ENCODE measurements at regions not wholly inside any gene's neighbourhood (a gene's known extent, or its start where the extent isn't known, plus 50 kb on each side); places are given as distances from the start of the nearest gene placed in this dataset.
A peak's percentile ranks its signal among the peaks of the same experiment; 100 is the strongest.

DNA sequence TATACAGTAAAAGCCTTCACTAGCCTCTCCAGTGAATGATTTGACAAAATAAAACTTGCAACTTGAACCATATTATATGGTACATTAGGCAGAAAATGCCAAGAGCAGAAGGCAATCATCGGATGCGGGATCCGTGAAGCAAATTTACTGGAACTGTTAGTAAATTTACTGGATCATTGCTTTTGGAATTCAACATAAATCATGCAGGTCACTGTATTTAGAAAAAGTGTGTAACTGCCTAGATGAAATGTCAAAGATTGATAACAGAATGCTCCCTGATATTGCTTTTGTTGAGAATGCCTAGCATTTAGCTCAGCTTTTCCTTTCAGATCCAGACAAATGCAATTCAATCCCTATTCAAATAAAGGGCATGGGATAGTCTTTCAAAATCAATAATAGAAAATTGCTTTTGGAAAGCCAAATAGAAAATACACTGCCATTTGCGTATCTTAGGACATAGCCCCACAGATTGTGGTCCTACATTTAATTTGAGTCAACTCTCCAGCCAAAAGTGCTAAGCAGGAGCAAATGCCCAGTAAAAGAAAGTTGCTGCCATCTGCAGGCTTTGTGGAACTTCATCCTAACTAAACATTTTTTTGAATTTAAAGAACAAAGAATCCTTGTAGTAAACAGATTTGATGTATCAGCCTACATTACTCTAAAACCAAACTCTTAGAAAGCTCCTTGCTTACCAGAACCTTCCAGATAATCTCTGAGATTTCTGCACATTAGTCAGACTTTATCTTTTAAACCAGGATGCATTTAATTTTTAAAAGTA is 109.5 kb upstream of the HSF2 start:
- in situ Hi-C loops (cut with HindIII; ENCODE audit: low sequenced_read_pairs), result no loop called here
- peak; percentile 56 for DNase-seq (ENCODE audit: low spot score)

GRCh38 chr6:122297010-122297409 is 102.4 kb upstream of the HSF2 start:
- in situ Hi-C loops (cut with HindIII; ENCODE audit: low sequenced_read_pairs), result no loop called here
- no peak for DNase-seq (ENCODE audit: low spot score)

DNA sequence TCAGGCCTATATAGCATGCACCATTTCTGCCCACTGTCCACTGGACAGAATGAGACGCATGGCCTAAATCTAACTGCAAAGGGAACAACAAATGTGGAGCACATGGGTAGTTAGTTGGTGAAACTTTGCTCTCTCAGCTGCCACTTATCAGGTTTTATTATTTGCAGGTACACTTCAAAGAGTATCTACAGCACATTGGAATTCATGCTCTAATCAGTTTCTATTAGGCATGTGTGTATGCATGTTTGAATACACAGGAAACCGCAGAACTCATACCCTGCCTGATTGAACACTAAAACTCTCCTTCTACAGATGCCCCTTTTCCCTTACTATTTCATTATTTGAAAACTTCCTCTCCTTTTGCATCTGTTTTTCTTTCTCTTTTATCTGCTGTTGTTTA is 97.4 kb upstream of the HSF2 start:
- DNase-seq (ENCODE audit: low spot score), result no peak
- in situ Hi-C loops (cut with HindIII; ENCODE audit: low sequenced_read_pairs), result no loop called here

- in situ Hi-C loops (cut with HindIII; ENCODE audit: low sequenced_read_pairs), result no loop called here
- no peak for DNase-seq (ENCODE audit: low spot score)
Observed at GRCh38 chr6:122307577-122307976, 91.9 kb upstream of the HSF2 start.

DNA sequence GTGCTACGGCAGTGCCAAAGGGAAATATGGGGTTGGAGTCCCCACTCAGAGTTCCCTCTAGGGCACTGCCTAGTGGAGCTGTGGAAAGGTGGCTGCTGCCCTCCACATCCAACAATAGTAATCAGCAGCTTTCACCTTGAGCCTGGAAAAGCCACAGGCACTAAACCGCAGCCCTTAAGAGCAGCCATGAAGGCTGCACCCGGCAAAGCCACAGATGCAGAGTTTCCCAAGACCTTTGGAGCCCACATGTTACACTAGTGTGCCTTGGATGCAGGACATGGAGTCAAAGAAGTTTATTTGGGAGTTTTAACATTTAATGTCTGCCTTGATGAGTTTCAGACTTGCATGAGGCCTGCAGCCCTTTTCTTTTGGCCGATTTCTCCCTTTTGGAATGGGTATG is 91.4 kb upstream of the HSF2 start:
- in situ Hi-C loops (cut with HindIII; ENCODE audit: low sequenced_read_pairs), result no loop called here
- no peak for DNase-seq (ENCODE audit: low spot score)

GRCh38 chr6:122315842-122316241 is 83.6 kb upstream of the HSF2 start:
- in situ Hi-C loops (cut with HindIII; ENCODE audit: low sequenced_read_pairs), result no loop called here
- no peak for DNase-seq (ENCODE audit: low spot score)

- in situ Hi-C loops (cut with HindIII; ENCODE audit: low sequenced_read_pairs), result no loop called here
- DNase-seq (ENCODE audit: low spot score), result no peak
Observed at GRCh38 chr6:122322824-122323223, 76.6 kb upstream of the HSF2 start.

DNA sequence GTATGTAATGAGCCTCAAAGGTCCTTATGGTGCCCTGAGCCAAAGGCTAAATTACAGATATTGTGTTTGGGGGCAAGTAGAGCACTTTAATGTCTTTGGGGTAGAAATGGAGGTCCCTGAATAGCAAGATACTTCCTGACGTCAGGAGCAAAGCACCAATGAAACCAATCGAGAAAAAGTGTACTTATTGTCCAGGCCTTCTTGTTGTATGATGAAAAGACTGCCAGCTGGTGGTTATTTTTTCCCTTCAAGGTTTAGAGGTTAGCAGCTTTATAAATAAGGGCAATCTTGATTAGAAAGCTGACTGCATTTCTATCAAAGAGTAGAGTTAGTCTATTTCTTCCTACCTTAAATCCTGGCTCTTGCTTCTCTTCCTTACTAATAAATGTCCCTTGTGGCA is 76.1 kb upstream of the HSF2 start:
- in situ Hi-C loops (cut with HindIII; ENCODE audit: low sequenced_read_pairs), result no loop called here
- no peak for DNase-seq (ENCODE audit: low spot score)

DNA sequence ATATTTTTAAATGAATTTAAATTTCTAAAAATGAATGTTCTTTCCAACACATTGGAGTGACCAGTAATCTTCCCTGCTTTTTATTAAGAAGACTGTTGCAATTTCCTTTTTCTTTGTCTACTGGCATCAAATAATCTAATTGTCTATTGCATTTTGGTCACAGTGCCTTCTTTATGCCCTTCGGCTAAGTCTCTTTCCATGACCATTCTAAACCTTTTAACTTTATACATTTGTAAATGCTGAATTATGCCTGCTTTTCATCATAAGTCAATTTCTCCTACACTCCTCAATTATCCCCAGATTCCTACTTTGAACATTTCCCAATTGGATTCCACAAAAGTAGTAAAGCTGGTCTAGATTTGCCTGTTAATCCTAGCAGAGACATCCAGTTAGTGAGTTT is 69.1 kb upstream of the HSF2 start:
- DNase-seq (ENCODE audit: low spot score), result no peak
- in situ Hi-C loops (cut with HindIII; ENCODE audit: low sequenced_read_pairs), result no loop called here

DNA sequence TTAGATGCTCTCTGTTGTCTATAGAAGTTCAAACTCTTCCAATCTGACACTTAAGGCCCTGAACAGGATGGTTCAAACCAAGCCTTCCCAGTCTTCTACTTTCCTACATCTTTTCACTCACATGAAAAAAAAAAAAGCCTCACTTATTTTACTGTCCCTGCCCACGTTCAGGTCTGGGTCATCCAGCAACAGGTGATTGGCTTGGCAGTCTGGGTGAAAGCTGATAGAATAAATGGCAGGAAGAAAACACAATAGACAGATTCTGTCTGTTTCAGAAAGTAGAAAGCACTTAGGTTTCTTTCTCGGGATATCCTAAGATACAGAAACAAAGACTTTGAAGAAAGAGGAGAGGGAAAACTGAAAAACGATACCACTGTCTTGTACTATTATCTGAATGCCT is 61.8 kb upstream of the HSF2 start:
- DNase-seq (ENCODE audit: low spot score), result no peak
- in situ Hi-C loops (cut with HindIII; ENCODE audit: low sequenced_read_pairs), result no loop called here

GRCh38 chr6:122339661-122340060 is 59.8 kb upstream of the HSF2 start:
- in situ Hi-C loops (cut with HindIII; ENCODE audit: low sequenced_read_pairs), result no loop called here
- DNase-seq (ENCODE audit: low spot score), result no peak

GRCh38 chr6:122347280-122347679 is 52.2 kb upstream of the HSF2 start:
- no peak for DNase-seq (ENCODE audit: low spot score)
- in situ Hi-C loops (cut with HindIII; ENCODE audit: low sequenced_read_pairs), result no loop called here

GRCh38 chr6:122347751-122348150 is 51.7 kb upstream of the HSF2 start:
- in situ Hi-C loops (cut with HindIII; ENCODE audit: low sequenced_read_pairs), result no loop called here
- no peak for DNase-seq (ENCODE audit: low spot score)
